ENCODE measurements at regions not wholly inside any gene's neighbourhood (a gene's known extent, or its start where the extent isn't known, plus 50 kb on each side); places are given as distances from the start of the nearest gene placed in this dataset.

GRCh38 chr6:91449539-91449938 is 862.7 kb upstream of the MAP3K7 start (continued):
- TF ChIP-seq YY1 (IDR thresholded peaks at IDR 0.05; ENCODE audit: low read depth, low read length), result no peak
- TF ChIP-seq EZH2 (IDR thresholded peaks at IDR 0.05; ENCODE audit: low read depth, low read length, severe bottlenecking), result no peak
- no peak for TF ChIP-seq POLR2A (IDR thresholded peaks at IDR 0.05; ENCODE audit: control extremely low read depth in 1 of 2, low read depth in 2 of 2, low read length in 2 of 2)
- no peak for TF ChIP-seq RBBP5 (IDR thresholded peaks at IDR 0.05; ENCODE audit: borderline replicate concordance, low read depth, low read length)

Measured in H1 (cell line).